ENCODE measurements at regions not wholly inside any gene's neighbourhood (a gene's known extent, or its start where the extent isn't known, plus 50 kb on each side); places are given as distances from the start of the nearest gene placed in this dataset.

DNA sequence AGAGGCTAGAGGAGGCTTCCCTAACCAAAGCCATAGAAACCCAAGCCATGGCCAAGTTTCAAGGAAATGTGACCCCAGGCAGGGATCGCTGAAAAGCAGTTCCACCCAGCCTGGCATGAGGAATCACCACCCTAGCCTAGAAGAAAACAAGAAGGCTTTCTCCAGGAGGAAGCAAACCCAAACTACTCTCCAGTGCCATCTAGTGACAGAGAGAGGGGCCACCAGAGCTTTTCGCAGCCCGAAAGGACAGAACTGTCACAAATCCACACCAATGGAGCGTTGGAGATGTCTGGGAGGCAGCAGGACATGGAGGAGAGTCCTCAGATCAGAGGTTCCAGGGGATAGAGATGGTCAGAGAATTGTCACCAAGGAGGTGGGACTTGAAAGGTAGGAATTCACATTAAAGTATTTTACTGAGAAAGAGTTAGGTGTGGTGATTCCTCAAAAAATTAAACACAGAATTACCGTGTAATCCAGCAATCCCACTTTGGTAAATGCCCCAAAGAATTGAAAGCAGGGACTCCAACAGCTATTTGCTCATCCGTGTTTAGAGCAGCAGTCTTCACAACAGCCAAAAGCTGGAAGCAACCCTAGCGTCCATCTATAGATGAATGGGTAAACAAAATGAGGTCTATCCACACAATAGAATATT lies 67.3 kb upstream of the NUP50 start:
- DNase-seq = no peak

DNA sequence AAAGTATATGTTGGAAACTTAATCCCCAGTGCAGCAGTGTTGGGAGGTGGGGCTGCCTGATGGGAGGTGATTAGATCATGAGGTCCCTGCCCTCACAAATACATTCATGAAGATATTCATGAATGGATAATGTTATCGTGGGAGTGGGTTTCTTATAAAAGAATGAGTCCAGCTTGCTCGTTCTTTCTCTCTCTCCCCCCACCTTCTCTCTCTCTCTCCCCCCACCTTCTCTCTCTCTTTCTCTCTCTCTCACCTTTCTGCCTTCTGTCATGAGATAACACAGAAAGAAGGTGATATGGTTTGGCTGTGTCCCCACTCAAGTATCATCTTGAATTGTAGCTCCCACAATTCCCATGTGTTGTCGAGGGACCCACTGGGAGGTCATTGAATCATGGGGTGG lies 66.7 kb upstream of the NUP50 start:
- DNase-seq = no peak

DNA sequence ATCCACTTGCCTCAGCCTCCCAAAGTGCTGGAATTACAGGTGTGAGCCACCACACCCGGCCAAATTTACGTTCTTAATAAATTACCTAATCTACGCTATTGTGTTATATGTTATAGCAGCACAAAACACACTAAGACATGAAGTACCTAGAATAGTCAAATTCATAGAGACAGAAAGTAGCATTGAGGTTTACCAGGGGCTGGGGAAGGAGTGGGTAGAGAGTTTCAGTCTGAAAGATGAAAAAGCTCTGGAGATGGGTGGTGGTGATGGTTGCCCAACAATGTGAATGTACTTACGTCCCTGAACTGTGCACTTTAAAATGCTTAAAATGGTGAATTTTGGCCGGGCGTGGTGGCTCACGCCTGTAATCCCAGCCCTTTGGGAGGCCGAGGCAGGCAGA lies 65.7 kb upstream of the NUP50 start:
- DNase-seq = no peak

DNA sequence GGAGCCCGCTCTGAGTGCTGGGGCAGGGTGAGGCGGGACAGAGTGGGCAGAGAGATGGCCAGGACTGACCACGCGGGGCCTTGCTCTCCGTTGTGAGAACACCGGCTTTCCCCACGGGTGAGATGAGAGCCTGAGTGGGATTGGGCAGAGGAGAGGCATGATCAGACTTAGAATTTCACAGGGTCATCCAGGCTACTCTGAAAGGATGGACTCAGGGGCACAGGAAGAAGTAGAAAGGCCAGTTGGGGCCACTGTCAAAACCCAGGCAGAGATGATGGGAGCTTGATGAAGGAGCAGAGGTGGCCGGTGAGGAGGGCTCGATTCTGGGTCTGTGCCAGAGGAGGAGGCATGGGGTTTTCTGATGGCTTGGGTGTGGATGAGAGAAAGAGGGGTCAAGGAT lies 63.8 kb upstream of the NUP50 start:
- no peak for DNase-seq

DNA sequence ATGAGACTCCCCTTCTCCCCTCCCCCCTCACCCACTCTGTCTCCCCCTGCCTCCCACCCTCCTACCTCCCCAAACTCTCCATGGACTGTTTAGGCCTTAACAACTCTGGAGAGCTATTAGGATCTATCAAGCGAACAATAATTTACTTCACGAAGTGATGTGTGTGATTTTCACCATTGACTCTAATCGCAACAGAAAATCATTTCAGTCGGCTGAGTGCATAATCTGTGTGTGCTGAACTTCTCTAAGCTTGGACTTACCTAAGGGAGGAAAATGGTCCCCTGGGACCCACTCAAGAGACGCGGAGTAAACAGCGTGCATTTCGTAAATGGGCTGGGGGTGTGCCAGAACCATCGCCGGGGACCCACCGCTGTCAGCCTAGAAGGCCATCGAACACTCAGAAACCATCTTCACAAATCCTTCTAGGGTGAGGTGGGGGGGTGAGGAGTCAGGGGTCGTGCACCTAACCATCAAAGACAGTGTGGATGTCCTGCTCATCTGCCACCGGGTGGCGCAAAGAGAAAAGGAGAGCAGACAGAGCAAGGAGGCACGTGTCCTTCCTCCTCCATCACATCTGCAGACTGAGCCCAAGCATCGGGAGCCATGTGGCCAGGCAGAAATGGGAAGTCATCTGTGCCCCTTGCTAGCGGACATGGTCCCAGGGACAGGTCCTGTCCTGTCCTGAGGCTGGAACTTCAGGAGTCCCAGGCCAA lies 62.1 kb upstream of the NUP50 start:
- no peak for DNase-seq

DNA sequence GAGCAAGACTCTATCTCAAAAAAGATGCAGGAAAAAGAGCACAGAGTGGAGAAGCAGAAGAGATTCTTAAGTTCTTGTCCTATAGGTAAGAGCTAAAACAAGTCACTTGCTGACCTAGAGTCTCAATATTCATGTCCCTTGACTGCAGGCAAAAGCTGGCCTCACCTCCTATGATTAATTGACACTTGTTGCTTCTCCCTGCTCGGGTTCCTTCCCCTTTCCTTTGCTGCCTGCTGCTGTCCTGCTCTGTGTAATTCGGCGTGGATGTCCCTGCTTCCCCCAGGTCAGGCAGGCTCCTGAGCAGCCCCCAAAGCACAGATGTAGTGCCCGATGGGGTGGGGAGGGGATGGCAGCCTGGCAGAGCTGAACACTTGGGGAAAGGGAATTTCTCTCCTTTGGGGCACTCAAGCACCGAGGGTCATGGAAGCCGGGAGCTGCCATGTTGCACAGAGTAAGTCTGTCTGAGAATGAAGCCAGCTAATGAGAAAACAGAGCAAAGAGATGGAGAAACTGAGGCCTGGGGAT lies 60.8 kb upstream of the NUP50 start:
- DNase-seq = no peak

DNA sequence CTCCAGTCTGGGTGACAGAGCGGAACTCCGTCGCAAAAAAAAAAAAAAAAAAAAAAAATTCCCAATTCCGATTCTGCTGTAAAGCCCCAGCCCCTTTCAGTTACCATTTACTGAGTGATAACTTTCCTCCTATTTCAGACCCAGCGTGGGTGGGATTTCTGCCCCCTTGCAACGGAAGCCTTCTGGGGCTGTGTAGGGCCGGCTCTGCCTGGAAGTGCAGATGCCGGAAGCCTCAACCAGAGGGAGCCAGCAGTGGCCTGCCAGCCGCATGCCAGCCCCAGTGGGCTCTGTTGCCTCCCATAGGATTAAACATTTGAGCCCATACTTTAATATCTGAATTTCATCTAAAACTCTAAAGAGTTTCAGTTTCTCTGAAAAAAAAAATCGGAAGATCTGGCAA lies 60.0 kb upstream of the NUP50 start:
- DNase-seq = no peak

DNA sequence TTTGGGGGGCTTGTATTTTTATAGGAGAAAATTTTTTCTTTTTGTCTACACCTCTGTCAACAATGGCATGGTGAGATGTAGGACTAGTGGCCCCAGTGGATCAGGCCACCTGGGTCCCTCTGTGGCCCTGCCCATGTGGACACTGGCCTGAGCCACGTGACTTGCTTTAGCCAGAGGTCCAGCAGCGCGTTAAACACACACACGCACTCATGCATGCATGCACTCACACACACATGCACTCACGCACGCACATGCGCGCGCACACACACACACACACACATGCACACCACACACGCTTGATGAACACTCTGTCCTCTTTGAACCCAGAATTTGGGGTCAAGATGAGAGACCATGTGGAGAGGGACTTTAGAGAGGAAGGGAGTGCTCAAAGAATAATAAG lies 59.4 kb upstream of the NUP50 start:
- DNase-seq = no peak

DNA sequence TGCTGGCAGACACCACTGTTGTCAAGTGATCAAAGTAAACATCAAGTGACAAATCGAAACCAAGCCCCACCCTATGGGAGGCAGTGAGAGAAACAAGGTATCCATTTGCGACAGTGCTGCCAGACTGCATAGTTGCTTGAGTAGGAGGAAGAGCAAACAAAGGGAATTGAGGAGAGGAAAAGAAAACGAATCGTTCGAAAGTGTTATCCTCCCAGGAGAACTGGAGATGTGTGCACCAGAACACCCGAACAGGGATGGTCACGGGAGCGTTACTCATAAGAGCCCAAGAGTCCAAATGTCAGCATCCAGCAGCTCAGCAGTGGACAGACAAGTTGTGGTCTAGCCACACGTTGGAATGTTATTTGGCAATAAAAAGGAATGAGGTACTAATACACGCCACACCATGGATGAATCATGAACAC lies 58.4 kb upstream of the NUP50 start:
- DNase-seq = no peak

DNA sequence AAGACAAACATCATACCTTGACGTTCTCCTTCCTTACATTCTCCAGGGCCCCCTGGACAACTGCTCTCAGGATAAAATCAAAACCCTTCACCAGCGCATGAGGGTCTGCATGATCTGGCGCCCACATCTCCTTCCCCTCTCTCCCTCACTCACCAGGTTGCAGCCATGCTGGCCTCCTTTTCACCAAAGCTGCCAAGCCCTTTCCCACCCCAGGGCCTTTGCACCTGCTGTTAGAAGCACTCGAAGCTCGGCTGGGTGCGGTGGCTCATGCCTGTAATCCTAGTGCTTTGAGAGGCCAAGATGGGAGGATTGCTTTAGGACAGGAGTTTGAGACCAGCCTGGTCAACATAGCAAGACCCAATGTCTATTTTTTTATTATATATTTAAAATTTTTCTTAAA lies 56.1 kb upstream of the NUP50 start:
- no peak for DNase-seq

DNA sequence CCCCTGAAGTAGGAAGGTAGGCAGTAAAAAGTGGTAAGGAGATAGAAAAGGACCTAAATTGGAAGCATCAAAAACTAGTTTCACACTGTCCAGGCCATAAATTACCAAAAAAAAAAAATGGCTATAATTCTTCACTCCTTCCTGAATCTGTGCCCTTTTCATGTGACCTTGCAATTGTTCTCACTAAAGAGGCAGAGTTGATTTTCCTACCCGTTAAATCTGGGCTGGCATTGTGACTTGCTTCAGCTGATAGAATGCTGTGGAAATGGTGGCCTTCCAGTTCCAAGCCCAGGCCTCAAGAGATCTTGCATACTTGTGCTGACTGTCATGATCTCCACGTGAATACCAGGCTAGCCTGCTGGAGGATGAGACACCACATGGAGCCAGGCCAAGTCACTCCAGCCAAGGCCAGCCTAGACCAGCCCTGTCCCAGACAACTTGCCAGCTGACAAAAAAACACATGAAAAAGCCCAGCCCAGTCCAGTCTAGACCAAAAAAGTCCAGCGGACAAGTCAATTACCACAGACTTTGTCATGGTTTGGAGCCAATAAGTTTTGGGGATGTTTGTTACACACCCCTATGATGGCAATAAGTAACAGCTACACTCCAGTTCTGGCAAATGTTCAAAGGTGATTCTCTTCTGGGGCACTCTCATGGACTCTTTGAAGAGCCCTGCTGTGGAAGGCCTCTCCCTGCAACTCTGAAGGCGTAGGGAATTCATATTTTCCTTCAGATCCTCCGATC lies 51.4 kb upstream of the NUP50 start:
- DNase-seq = no peak

All from NK-92 treated with Interleukin-12 subunit alpha and Interleukin-12 subunit beta, amount 100 ng/mL, for 24 hours (cell line).